HL-60 (cell line): ENCODE measurements at regions not wholly inside any gene's neighbourhood (a gene's known extent, or its start where the extent isn't known, plus 50 kb on each side); places are given as distances from the start of the nearest gene placed in this dataset.

ENCODE experiments used
- GABPA ChIP-seq: IDR thresholded peaks from 2 replicates; pipeline ENCODE4 v1.6.1; 2012; ENCODE audit warnings: low read depth
- POLR2AphosphoS5 ChIP-seq: IDR thresholded peaks from 2 replicates; pipeline ENCODE4 v1.6.1; 2012; ENCODE audit warnings: low read depth
- REST ChIP-seq: IDR thresholded peaks from 2 replicates; pipeline ENCODE4 v1.6.1; 2012; ENCODE audit warnings: low read depth; ENCODE audit not compliant: insufficient replicate concordance
- SPI1 ChIP-seq: IDR thresholded peaks from 2 replicates; pipeline ENCODE4 v1.6.1; 2012; ENCODE audit warnings: low read depth, mild to moderate bottlenecking, borderline replicate concordance
- TF ChIP-seq, protein P1 (sequence below): IDR thresholded peaks from one replicate; pipeline ENCODE4 v1.5.1; 2011; ENCODE audit warnings: low read length, control low read depth, inconsistent platforms; ENCODE audit not compliant: insufficient read depth

GRCh38 chr2:37854676-37855282, 70.3 kb upstream of the RMDN2 start:
- TF ChIP-seq GABPA (no peak), REST (no peak), POLR2AphosphoS5 (no peak), SPI1 (no peak)
- TF ChIP-seq, protein P1, sequence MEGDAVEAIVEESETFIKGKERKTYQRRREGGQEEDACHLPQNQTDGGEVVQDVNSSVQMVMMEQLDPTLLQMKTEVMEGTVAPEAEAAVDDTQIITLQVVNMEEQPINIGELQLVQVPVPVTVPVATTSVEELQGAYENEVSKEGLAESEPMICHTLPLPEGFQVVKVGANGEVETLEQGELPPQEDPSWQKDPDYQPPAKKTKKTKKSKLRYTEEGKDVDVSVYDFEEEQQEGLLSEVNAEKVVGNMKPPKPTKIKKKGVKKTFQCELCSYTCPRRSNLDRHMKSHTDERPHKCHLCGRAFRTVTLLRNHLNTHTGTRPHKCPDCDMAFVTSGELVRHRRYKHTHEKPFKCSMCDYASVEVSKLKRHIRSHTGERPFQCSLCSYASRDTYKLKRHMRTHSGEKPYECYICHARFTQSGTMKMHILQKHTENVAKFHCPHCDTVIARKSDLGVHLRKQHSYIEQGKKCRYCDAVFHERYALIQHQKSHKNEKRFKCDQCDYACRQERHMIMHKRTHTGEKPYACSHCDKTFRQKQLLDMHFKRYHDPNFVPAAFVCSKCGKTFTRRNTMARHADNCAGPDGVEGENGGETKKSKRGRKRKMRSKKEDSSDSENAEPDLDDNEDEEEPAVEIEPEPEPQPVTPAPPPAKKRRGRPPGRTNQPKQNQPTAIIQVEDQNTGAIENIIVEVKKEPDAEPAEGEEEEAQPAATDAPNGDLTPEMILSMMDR: no peak
